ACC112 (cell line): ENCODE measurements at regions not wholly inside any gene's neighbourhood (a gene's known extent, or its start where the extent isn't known, plus 50 kb on each side); places are given as distances from the start of the nearest gene placed in this dataset.
"Not testable (repeated sequence)": the region's sequence is repeated elsewhere in the genome, so short reads cannot be mapped to it uniquely, and the experiment has no call there.

Source experiments
- H2AFZ ChIP-seq: fragments of 200-600 bp; sonication (generic); one replicate; pipeline ENCODE4 v1.6.0; 2017; ENCODE audit warnings: antibody characterized with exemption, low read length; ENCODE audit not compliant: unreplicated experiment
- H3K27ac ChIP-seq: fragments of 200-600 bp; sonication (generic); 2 replicates; pipeline ENCODE4 v1.5.1; 2014; ENCODE audit warnings: low read depth, mild to moderate bottlenecking, antibody characterized with exemption, low read length, moderate library complexity
- H3K27me3 ChIP-seq: fragments of 200-600 bp; sonication (generic); 2 replicates; pipeline ENCODE4 v1.6.1; 2014; ENCODE audit warnings: mild to moderate bottlenecking, antibody characterized with exemption, low read length, moderate library complexity, mixed read lengths; ENCODE audit not compliant: insufficient read depth
- H3K36me3 ChIP-seq: fragments of 200-600 bp; sonication (generic); 2 replicates; pipeline ENCODE4 v1.6.1; 2016; ENCODE audit warnings: mild to moderate bottlenecking, antibody characterized with exemption, low read length, moderate library complexity, mixed read lengths; ENCODE audit not compliant: insufficient read depth
- H3K4me1 ChIP-seq: fragments of 200-600 bp; sonication (generic); one replicate; pipeline ENCODE4 v1.6.1; 2016; ENCODE audit warnings: low read length, mixed read lengths; ENCODE audit not compliant: insufficient read depth, unreplicated experiment, control insufficient read depth
- H3K4me3 ChIP-seq: fragments of 200-600 bp; sonication (generic); 2 replicates; pipeline ENCODE4 v1.5.1; 2014; ENCODE audit warnings: mild to moderate bottlenecking, low read depth, low read length
- H3K79me2 ChIP-seq: fragments of 200-600 bp; sonication (generic); one replicate; pipeline ENCODE4 v1.6.0; 2016; ENCODE audit warnings: low read length; ENCODE audit not compliant: control insufficient read depth, unreplicated experiment, insufficient read depth

DNA sequence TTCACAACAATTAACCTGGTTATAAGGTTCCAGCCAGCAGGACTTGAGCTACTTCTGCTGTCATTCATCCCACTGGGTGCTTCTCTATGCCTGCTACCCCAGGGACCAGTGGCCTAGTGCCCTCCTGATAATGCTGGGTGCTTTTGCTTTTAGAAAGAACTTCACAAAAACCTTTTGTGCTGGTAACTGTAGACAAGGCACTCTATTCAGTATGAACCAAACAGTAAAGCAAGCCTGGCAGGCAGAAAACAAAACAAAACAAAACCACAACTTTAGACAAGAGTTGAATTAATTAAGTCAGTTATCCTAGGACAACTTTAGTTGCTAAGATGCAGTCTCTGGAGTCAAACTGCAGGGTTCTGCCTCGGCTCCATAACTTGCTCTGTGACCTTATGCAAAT lies 61.9 kb upstream of the ADGRL2 start:
- Histone ChIP-seq H3K27me3 (no peaks in the 10 kb centered on the region), H3K27ac (no peak overlapping the region), H3K4me3 (no peak overlapping the region), H3K79me2 (no peaks in the 10 kb centered on the region), H3K36me3 (no peaks in the 10 kb centered on the region), H2AFZ (no peak overlapping the region), H3K4me1 (no peaks in the 10 kb centered on the region)

DNA sequence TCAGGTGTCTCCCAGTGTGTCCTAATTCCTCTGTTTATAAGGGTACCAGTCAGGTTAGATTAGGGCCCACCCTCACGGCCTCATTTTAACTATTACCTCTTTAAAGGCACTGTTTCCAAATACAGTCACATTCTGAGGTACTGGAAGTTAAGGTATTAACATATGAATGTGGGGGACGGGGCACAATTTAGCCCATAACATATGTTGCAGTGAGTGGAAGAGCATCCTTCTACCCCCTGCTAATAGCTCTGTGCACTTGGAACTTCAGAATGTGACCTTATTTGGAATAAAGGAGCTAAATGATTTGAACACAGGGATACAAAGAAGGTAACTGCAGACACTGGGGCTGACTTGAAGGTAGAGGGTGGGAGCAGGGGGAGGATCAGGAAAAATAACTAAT lies 67.3 kb upstream of the ADGRL2 start:
- Histone ChIP-seq H2AFZ (no peak overlapping the region), H3K4me3 (no peak overlapping the region), H3K4me1 (peaks cover 9% of the 10 kb centered on the region), H3K27me3 (no peaks in the 10 kb centered on the region), H3K79me2 (no peaks in the 10 kb centered on the region), H3K36me3 (no peaks in the 10 kb centered on the region), H3K27ac (no peak overlapping the region)

DNA sequence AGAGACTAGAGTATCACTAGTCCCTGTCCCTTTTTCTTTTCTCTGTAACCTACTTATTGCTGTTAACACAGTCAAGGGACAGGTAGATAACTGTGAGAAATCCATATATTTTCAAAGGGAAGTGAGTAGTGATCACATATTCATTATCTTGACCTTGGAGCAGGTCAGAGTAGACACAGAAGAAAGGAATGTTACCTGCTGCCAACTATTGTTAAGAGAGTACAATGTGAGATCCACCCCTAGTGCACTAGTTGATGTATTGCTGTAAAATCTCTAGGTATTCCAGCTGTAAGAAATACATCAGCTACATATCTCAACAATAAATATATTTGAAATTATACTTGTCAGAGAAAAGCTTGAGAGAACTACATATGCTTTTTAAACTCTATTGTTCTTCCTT lies 68.7 kb upstream of the ADGRL2 start:
- Histone ChIP-seq H3K27me3 (no peaks in the 10 kb centered on the region), H3K27ac (no peak overlapping the region), H2AFZ (no peak overlapping the region), H3K79me2 (no peaks in the 10 kb centered on the region), H3K4me1 (peaks cover 9% of the 10 kb centered on the region), H3K4me3 (no peak overlapping the region), H3K36me3 (no peaks in the 10 kb centered on the region)

DNA sequence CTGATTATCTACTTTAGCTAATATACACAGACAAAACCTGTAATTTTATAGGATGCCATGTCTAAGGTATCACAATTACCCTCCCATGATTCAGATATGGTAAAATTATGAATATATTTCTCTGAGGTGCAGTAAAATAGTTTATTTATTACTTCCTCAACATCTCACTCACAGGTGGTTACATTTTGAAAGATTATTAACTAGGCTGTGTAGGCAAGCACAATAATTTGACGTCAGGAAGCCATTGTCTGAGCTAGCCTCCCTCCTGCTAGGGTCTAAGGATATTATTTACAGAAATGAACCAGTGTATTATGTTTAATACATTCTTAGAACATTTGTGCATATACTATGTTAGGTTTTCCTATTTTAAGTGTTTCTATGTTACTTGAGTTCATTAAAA lies 69.9 kb upstream of the ADGRL2 start:
- no peak overlapping the region for H3K4me3 ChIP-seq
- H3K36me3 ChIP-seq = no peaks in the 10 kb centered on the region
- H3K27ac ChIP-seq = no peak overlapping the region
- no peak overlapping the region for H2AFZ ChIP-seq
- H3K4me1 ChIP-seq = peaks cover 9% of the 10 kb centered on the region
- no peaks in the 10 kb centered on the region for H3K79me2 ChIP-seq
- H3K27me3 ChIP-seq = no peaks in the 10 kb centered on the region

DNA sequence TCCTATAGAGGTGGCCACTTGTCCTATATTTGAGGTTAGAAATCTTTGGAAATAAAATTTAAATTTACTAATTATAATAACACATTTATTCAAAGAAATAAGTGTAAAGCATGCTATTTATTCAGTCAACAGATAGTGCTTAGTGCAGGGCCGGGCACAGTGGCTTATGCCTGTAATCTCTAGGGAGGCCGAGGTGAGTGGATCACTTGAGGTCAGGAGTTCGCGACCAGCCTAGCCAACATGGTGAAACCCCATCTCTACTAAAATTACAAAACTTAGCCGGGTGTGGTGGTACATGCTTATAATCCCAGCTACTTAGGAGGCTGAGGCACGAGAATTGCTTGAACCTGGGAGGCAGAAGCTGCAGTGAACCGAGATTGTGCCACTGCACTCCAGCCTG lies 70.4 kb upstream of the ADGRL2 start:
- H3K4me3 ChIP-seq, H3K79me2 ChIP-seq, H2AFZ ChIP-seq, H3K4me1 ChIP-seq, H3K27me3 ChIP-seq, H3K36me3 ChIP-seq, H3K27ac ChIP-seq: not testable (repeated sequence)

DNA sequence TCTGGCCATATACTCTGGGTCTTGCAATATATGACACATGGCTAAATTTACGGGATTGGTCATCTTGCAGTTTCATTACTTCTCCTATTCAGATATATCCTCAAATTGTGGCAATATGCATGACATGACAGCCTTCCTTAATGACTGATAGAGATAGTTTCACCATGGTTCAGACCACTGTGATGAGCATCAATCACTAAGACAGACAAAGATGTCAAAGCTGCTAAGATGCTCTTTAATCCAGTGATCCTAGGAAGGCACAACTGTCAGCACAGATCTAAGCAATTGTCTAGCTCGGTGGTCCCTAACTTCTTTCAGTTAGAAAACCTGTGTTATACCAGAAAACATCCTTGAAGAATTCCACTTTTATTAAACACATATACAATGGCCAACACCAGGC lies 70.9 kb upstream of the ADGRL2 start:
- no peak overlapping the region for H2AFZ ChIP-seq
- H3K4me3 ChIP-seq = no peak overlapping the region
- H3K27me3 ChIP-seq = no peaks in the 10 kb centered on the region
- no peaks in the 10 kb centered on the region for H3K36me3 ChIP-seq
- no peak overlapping the region for H3K27ac ChIP-seq
- H3K4me1 ChIP-seq = peaks cover 9% of the 10 kb centered on the region
- H3K79me2 ChIP-seq = no peaks in the 10 kb centered on the region

DNA sequence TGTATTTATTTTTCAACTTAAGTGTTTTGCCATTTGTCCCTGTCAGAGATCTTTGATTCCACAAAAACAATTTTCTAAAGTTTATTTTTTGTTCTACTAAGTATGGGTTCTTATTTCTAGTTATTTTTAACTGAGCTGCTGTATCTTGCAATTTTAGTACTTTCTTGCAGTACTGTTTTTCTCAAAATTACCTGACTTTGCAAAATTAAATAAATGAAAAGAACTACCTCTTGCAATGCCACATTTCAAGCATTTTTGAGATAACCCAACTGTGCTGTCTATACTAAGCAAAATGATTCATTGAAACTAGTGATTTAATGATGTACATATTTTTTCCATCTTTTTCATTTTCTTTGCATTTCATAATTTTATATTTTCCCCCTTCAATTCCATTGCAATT lies 71.5 kb upstream of the ADGRL2 start:
- Histone ChIP-seq H3K36me3 (no peaks in the 10 kb centered on the region), H3K79me2 (no peaks in the 10 kb centered on the region), H3K4me1 (peaks cover 9% of the 10 kb centered on the region), H3K27me3 (no peaks in the 10 kb centered on the region), H3K27ac (no peak overlapping the region), H2AFZ (no peak overlapping the region), H3K4me3 (no peak overlapping the region)

DNA sequence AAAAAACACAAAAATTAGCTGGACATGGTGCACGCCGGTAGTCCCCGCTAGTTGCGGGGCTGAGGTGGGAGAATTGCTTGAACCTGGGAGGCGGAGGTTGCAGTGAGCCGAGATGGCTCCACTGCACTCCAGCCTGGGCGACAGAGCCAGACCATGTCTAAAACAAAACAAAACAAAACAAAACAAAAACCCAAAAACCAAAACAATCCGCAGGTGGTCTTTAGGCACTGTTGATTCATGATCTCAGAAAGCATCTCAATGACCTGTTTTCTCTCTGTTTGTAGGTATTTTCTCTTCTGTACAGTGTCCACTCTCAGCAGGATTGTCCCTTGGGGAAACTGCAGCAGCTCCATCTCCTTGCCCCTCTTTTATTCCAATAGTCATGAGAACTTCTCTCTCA lies 74.9 kb upstream of the ADGRL2 start:
- no peaks in the 10 kb centered on the region for H3K27me3 ChIP-seq
- H3K36me3 ChIP-seq = no peaks in the 10 kb centered on the region

DNA sequence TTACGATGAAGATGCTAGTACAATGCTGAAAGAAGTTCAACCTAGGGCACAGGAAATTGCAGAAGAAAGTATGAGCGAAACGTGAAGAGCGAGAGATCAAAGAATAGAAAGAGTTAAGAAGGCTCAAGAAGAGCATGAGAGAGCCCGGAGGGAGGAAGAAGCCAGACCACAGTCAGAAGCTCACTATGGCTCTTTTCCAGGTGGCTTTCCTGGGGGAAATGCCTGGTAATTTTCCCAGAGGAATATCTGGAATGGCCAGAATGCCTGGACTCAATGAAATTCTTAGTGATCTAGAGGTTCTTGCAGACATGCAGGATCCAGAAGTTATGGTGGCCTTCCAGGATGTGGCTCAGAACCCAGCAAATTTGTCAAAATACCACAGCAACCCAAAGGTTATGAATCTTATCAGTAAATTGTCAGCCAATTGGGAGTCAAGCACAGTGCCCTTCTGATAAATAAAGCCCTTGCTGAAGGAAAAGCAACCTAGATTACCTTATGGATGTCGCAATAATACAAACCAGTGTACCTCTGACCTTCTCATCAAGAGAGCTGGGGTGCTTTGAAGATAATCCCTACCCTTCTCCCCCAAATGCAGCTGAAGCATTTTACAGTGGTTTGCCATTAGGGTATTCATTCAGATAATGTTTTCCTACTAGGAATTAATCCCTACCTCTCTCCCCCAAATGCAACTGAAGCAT lies 78.0 kb upstream of the ADGRL2 start:
- H2AFZ ChIP-seq, H3K27me3 ChIP-seq, H3K4me3 ChIP-seq: not testable (repeated sequence)

More for the DNA sequence above, 74.9 kb upstream of the ADGRL2 start:
- Histone ChIP-seq H3K27ac (no peak overlapping the region), H3K4me1 (no peaks in the 10 kb centered on the region), H3K4me3 (no peak overlapping the region), H3K79me2 (no peaks in the 10 kb centered on the region), H2AFZ (no peak overlapping the region)

DNA sequence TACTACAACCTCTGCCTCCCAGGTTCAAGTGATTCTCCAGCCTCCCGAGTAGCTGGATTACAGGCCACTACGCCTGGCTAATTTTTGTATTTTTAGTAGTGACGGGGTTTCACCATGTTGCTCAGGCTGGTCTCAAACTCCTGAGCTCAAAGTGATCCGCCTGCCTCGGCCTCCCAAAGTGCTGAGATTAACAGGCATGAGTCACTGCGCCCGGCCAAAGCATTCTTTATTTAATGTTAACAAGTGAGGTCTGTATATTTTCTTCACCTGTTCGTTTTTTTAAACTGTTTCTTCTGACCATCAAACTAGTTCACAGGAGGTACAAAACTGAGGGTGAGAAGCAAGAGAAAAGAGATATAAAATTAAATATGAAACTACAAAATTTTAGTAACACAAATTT lies 80.5 kb upstream of the ADGRL2 start:
- not testable (repeated sequence) for H3K79me2 ChIP-seq, H3K36me3 ChIP-seq, H3K27ac ChIP-seq, H3K27me3 ChIP-seq, H3K4me3 ChIP-seq, H2AFZ ChIP-seq
- H3K4me1 ChIP-seq = peaks cover 22% of the 10 kb centered on the region

More for the DNA sequence above, 78.0 kb upstream of the ADGRL2 start:
- H3K36me3 ChIP-seq, H3K79me2 ChIP-seq, H3K4me1 ChIP-seq, H3K27ac ChIP-seq: not testable (repeated sequence)

DNA sequence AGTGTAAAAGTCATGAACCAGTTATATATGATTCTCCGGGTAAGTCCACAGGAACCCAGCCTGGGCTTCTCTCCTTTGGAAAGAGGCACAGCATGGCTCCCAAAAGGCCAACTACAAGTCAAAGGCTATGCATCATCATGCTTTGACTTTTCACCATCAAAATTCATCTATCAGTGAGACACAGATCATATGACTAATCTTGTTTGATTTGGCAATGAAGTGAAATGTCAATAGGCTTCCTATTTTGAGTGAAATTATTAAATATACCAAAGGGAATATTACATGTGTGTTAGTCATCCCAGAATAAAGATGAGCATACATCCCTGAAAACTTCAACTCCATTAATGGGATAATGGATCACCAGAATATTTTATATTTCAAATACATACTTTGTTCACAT lies 83.5 kb upstream of the ADGRL2 start:
- no peaks in the 10 kb centered on the region for H3K36me3 ChIP-seq
- H3K27me3 ChIP-seq = no peaks in the 10 kb centered on the region
- H3K79me2 ChIP-seq = no peaks in the 10 kb centered on the region
- H2AFZ ChIP-seq = no peak overlapping the region
- peaks cover 28% of the 10 kb centered on the region for H3K4me1 ChIP-seq
- H3K4me3 ChIP-seq = no peak overlapping the region
- peak overlapping the region; percentile 53 for H3K27ac ChIP-seq
